Limb (tissue), 2 donors: ENCODE measurements at regions not wholly inside any gene's neighbourhood (a gene's known extent, or its start where the extent isn't known, plus 50 kb on each side); places are given as distances from the start of the nearest gene placed in this dataset.
"Not testable (repeated sequence)": the region's sequence is repeated elsewhere in the genome, so short reads cannot be mapped to it uniquely, and the experiment has no call there.

Source experiments
- DNase-seq, 2 donors: peaks; one replicate each; pipeline ENCODE4 v3.0.0-alpha.2; 2016; ENCODE audit errors: extremely low spot score in 2 of 2

- no peak for DNase-seq
Observed at GRCh38 chr4:114034189-114034588, 54.7 kb upstream of the ARSJ start.

- DNase-seq = no peak
Observed at GRCh38 chr4:114036426-114036825, 57.0 kb upstream of the ARSJ start.

GRCh38 chr4:114036864-114037263, 57.4 kb upstream of the ARSJ start:
- no peak for DNase-seq

GRCh38 chr4:114037988-114038387, 58.5 kb upstream of the ARSJ start:
- no peak for DNase-seq

GRCh38 chr4:114038762-114039387, 59.4 kb upstream of the ARSJ start:
- DNase-seq = no peak

- no peak for DNase-seq
Observed at GRCh38 chr4:114040319-114041116, 61.1 kb upstream of the ARSJ start.

GRCh38 chr4:114041117-114041475, 61.6 kb upstream of the ARSJ start:
- DNase-seq = no peak

- no peak for DNase-seq
Observed at GRCh38 chr4:114043116-114043515, 63.7 kb upstream of the ARSJ start.

- not testable (repeated sequence) for DNase-seq
Observed at GRCh38 chr4:114044351-114044750, 64.9 kb upstream of the ARSJ start.

GRCh38 chr4:114046331-114046730, 66.9 kb upstream of the ARSJ start:
- no peak for DNase-seq

GRCh38 chr4:114048154-114048553, 68.7 kb upstream of the ARSJ start:
- DNase-seq = not testable (repeated sequence)

GRCh38 chr4:114052227-114052626, 72.8 kb upstream of the ARSJ start:
- DNase-seq = no peak

GRCh38 chr4:114056599-114056998, 77.2 kb upstream of the ARSJ start:
- DNase-seq = no peak

- DNase-seq = no peak
Observed at GRCh38 chr4:114057746-114058145, 78.3 kb upstream of the ARSJ start.

GRCh38 chr4:114062499-114062898, 83.1 kb upstream of the ARSJ start:
- no peak for DNase-seq

GRCh38 chr4:114072781-114073180, 93.3 kb upstream of the ARSJ start:
- DNase-seq = no peak

GRCh38 chr4:114076899-114077570, 97.6 kb upstream of the ARSJ start:
- DNase-seq = no peak

- DNase-seq = no peak
Observed at GRCh38 chr4:114077610-114078009, 98.2 kb upstream of the ARSJ start.

- DNase-seq = no peak
Observed at GRCh38 chr4:114078636-114079035, 99.2 kb upstream of the ARSJ start.

- DNase-seq = no peak
Observed at GRCh38 chr4:114081783-114082182, 102.3 kb upstream of the ARSJ start.

- DNase-seq = no peak
Observed at GRCh38 chr4:114082348-114082747, 102.9 kb upstream of the ARSJ start.

- DNase-seq = no peak
Observed at GRCh38 chr4:114085611-114086345, 106.3 kb upstream of the ARSJ start.
